ENCODE measurements at regions not wholly inside any gene's neighbourhood (a gene's known extent, or its start where the extent isn't known, plus 50 kb on each side); places are given as distances from the start of the nearest gene placed in this dataset.

- no peak for TF ChIP-seq CTCF (IDR thresholded peaks at IDR 0.05)
- TF ChIP-seq ZFX (IDR thresholded peaks at IDR 0.05; ENCODE audit: borderline replicate concordance), result no peak
These were observed 805.4 kb upstream of the CDH6 start for GRCh38 chr5:30387974-30388632.
